Adrenal gland (tissue), 5 donors: ENCODE measurements at regions not wholly inside any gene's neighbourhood (a gene's known extent, or its start where the extent isn't known, plus 50 kb on each side); places are given as distances from the start of the nearest gene placed in this dataset.

Experiments
- POLR2A ChIP-seq, 2 donors: fragments of 450-650 bp; IDR thresholded peaks; one replicate each; pipeline ENCODE4 v1.6.1; 2017; ENCODE audit warnings: antibody characterized with exemption in 2 of 2, mild to moderate bottlenecking in 2 of 2, moderate library complexity in 1 of 2
- TF ChIP-seq, protein P1 (sequence below), 6 experiments: fragments of 450-650 bp in 4 of 6; fragments of 200-600 bp in 2 of 6; sonication (generic) in 1 of 6; IDR thresholded peaks; 1 replicate in 5 of 6; 2 replicates in 1 of 6; pipeline versions ENCODE4 v1.5.1 to v1.8.0; 2016 to 2021; ENCODE audit warnings: antibody characterized with exemption in 6 of 6, mild to moderate bottlenecking in 2 of 6, moderate library complexity in 1 of 6
- donor health status: DM: no; HTN: no; CAD: no.

DNA sequence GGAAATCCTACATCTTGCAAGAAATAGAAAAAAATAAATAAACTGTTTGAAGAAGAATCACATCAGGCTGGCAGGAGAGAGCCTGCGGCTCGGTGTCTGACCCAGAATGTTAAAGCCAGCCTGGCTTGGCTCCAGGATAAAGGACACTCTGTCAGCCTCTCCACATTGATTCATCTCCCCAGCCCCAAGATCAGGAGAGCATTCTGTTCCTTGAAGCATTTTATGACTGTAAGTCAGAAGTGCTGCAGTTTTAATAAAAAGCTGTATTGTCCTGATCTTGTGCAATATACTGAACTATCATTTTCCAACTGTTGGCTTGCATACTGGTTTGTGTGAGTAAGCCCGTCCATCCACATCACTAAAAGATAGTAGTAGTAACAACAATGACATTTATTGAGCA is 426.6 kb downstream of the HAPSTR1 start:
- TF ChIP-seq, protein P1, sequence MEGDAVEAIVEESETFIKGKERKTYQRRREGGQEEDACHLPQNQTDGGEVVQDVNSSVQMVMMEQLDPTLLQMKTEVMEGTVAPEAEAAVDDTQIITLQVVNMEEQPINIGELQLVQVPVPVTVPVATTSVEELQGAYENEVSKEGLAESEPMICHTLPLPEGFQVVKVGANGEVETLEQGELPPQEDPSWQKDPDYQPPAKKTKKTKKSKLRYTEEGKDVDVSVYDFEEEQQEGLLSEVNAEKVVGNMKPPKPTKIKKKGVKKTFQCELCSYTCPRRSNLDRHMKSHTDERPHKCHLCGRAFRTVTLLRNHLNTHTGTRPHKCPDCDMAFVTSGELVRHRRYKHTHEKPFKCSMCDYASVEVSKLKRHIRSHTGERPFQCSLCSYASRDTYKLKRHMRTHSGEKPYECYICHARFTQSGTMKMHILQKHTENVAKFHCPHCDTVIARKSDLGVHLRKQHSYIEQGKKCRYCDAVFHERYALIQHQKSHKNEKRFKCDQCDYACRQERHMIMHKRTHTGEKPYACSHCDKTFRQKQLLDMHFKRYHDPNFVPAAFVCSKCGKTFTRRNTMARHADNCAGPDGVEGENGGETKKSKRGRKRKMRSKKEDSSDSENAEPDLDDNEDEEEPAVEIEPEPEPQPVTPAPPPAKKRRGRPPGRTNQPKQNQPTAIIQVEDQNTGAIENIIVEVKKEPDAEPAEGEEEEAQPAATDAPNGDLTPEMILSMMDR (IDR thresholded peaks at IDR 0.05), result no peak
- no peak for TF ChIP-seq POLR2A (IDR thresholded peaks at IDR 0.05)
